A673 (cell line): ENCODE measurements at regions not wholly inside any gene's neighbourhood (a gene's known extent, or its start where the extent isn't known, plus 50 kb on each side); places are given as distances from the start of the nearest gene placed in this dataset.
"Not testable (repeated sequence)": the region's sequence is repeated elsewhere in the genome, so short reads cannot be mapped to it uniquely, and the experiment has no call there.

Source experiments
- CTCF ChIP-seq: fragments of 300-800, 200-600 bp; sonication (generic); conservative IDR thresholded peaks from 2 replicates; pipeline ENCODE4 v1.5.1; 2017; ENCODE audit warnings: low read depth, mild to moderate bottlenecking, antibody characterized with exemption, low read length, moderate library complexity, mixed read lengths
- EZH2 ChIP-seq: fragments of 200-600 bp; sonication (generic); IDR thresholded peaks from 2 replicates; pipeline ENCODE4 v1.6.1; 2017; ENCODE audit warnings: borderline replicate concordance, low read depth, mild to moderate bottlenecking, mixed read lengths, antibody characterized with exemption, low read length; ENCODE audit not compliant: poor library complexity, severe bottlenecking

GRCh38 chr2:132254306-132254919 lies 92.7 kb upstream of the ANKRD30BL start:
- not testable (repeated sequence) for TF ChIP-seq CTCF, EZH2
